ENCODE measurements at regions not wholly inside any gene's neighbourhood (a gene's known extent, or its start where the extent isn't known, plus 50 kb on each side); places are given as distances from the start of the nearest gene placed in this dataset.
"Not testable (repeated sequence)": the region's sequence is repeated elsewhere in the genome, so short reads cannot be mapped to it uniquely, and the experiment has no call there.

- no peak for DNase-seq (ENCODE audit: low spot score)
These were observed 756.5 kb upstream of the LRRTM1 start for GRCh38 chr2:81061016-81061415.

- DNase-seq (ENCODE audit: low spot score), result no peak
These were observed 746.1 kb upstream of the LRRTM1 start for GRCh38 chr2:81050580-81051095.

GRCh38 chr2:81043681-81044080 is 739.1 kb upstream of the LRRTM1 start:
- no peak for DNase-seq (ENCODE audit: low spot score)

- no peak for DNase-seq (ENCODE audit: low spot score)
These were observed 702.6 kb upstream of the LRRTM1 start for GRCh38 chr2:81007104-81007503.

- no peak for DNase-seq (ENCODE audit: low spot score)
These were observed 698.4 kb upstream of the LRRTM1 start for GRCh38 chr2:81002906-81003305.

GRCh38 chr2:80987466-80987865 is 682.9 kb upstream of the LRRTM1 start:
- no peak for DNase-seq (ENCODE audit: low spot score)

- DNase-seq (ENCODE audit: low spot score), result no peak
These were observed 665.3 kb upstream of the LRRTM1 start for GRCh38 chr2:80969900-80970299.

GRCh38 chr2:80968450-80968849 is 663.9 kb upstream of the LRRTM1 start:
- DNase-seq (ENCODE audit: low spot score), result no peak

- no peak for DNase-seq (ENCODE audit: low spot score)
These were observed 643.1 kb upstream of the LRRTM1 start for GRCh38 chr2:80947601-80948130.

- no peak for DNase-seq (ENCODE audit: low spot score)
These were observed 638.9 kb upstream of the LRRTM1 start for GRCh38 chr2:80943487-80943886.

- DNase-seq (ENCODE audit: low spot score), result no peak
These were observed 638.2 kb upstream of the LRRTM1 start for GRCh38 chr2:80942766-80943165.

- no peak for DNase-seq (ENCODE audit: low spot score)
These were observed 633.9 kb upstream of the LRRTM1 start for GRCh38 chr2:80938463-80938862.

GRCh38 chr2:80931820-80932219 is 627.3 kb upstream of the LRRTM1 start:
- not testable (repeated sequence) for DNase-seq (ENCODE audit: low spot score)

- DNase-seq (ENCODE audit: low spot score), result no peak
These were observed 626.2 kb upstream of the LRRTM1 start for GRCh38 chr2:80930777-80931176.

- DNase-seq (ENCODE audit: low spot score), result no peak
These were observed 621.6 kb upstream of the LRRTM1 start for GRCh38 chr2:80926168-80926567.

GRCh38 chr2:80896576-80896975 is 592.0 kb upstream of the LRRTM1 start:
- no peak for DNase-seq (ENCODE audit: low spot score)

- no peak for DNase-seq (ENCODE audit: low spot score)
These were observed 589.9 kb upstream of the LRRTM1 start for GRCh38 chr2:80894486-80894885.

- no peak for DNase-seq (ENCODE audit: low spot score)
These were observed 589.2 kb upstream of the LRRTM1 start for GRCh38 chr2:80893711-80894110.

- no peak for DNase-seq (ENCODE audit: low spot score)
These were observed 584.5 kb upstream of the LRRTM1 start for GRCh38 chr2:80889009-80889408.

GRCh38 chr2:80887841-80888378 is 583.4 kb upstream of the LRRTM1 start:
- DNase-seq (ENCODE audit: low spot score), result no peak

GRCh38 chr2:80874374-80874773 is 569.8 kb upstream of the LRRTM1 start:
- no peak for DNase-seq (ENCODE audit: low spot score)

- no peak for DNase-seq (ENCODE audit: low spot score)
These were observed 565.4 kb upstream of the LRRTM1 start for GRCh38 chr2:80869858-80870438.

GRCh38 chr2:80863147-80863714 is 558.7 kb upstream of the LRRTM1 start:
- DNase-seq (ENCODE audit: low spot score), result no peak

GRCh38 chr2:80858965-80859364 is 554.4 kb upstream of the LRRTM1 start:
- no peak for DNase-seq (ENCODE audit: low spot score)

Data from AG08396 (cell line).